Astrocyte (in vitro differentiated cells and primary cell): ENCODE measurements at regions not wholly inside any gene's neighbourhood (a gene's known extent, or its start where the extent isn't known, plus 50 kb on each side); places are given as distances from the start of the nearest gene placed in this dataset.

Experiments
- EZH2 ChIP-seq: IDR thresholded peaks from 2 replicates; pipeline ENCODE4 v1.6.1; 2012; ENCODE audit warnings: mild to moderate bottlenecking, low read length, inconsistent platforms; ENCODE audit not compliant: insufficient read depth
- TF ChIP-seq, protein P1 (sequence below): IDR thresholded peaks from 2 replicates; pipeline ENCODE4 v1.5.1; 2011; ENCODE audit warnings: low read depth, mild to moderate bottlenecking, inconsistent platforms, low read length, moderate library complexity; ENCODE audit not compliant: insufficient read depth

DNA sequence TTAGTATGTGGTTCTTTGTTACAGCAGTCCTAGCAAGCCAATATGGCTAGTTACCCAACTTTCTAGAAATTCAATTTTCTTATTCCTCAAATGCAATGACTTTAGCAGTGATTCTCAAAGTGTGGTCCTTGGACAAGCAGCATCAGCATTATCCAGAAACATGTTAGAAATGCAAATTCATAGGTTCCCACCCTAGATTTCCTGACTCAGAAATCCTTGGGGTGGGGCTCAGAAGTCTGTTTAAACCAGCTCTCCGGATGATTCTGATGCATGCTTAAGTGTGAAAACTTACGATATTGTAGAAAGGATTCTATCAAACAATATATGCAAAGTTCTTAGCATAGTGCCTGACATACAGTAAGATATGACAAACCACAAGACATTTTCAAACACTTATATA lies 757.1 kb downstream of the DHX35 start:
- TF ChIP-seq, protein P1, sequence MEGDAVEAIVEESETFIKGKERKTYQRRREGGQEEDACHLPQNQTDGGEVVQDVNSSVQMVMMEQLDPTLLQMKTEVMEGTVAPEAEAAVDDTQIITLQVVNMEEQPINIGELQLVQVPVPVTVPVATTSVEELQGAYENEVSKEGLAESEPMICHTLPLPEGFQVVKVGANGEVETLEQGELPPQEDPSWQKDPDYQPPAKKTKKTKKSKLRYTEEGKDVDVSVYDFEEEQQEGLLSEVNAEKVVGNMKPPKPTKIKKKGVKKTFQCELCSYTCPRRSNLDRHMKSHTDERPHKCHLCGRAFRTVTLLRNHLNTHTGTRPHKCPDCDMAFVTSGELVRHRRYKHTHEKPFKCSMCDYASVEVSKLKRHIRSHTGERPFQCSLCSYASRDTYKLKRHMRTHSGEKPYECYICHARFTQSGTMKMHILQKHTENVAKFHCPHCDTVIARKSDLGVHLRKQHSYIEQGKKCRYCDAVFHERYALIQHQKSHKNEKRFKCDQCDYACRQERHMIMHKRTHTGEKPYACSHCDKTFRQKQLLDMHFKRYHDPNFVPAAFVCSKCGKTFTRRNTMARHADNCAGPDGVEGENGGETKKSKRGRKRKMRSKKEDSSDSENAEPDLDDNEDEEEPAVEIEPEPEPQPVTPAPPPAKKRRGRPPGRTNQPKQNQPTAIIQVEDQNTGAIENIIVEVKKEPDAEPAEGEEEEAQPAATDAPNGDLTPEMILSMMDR, result no peak
- no peak for TF ChIP-seq EZH2
